ENCODE measurements at regions not wholly inside any gene's neighbourhood (a gene's known extent, or its start where the extent isn't known, plus 50 kb on each side); places are given as distances from the start of the nearest gene placed in this dataset.

DNA sequence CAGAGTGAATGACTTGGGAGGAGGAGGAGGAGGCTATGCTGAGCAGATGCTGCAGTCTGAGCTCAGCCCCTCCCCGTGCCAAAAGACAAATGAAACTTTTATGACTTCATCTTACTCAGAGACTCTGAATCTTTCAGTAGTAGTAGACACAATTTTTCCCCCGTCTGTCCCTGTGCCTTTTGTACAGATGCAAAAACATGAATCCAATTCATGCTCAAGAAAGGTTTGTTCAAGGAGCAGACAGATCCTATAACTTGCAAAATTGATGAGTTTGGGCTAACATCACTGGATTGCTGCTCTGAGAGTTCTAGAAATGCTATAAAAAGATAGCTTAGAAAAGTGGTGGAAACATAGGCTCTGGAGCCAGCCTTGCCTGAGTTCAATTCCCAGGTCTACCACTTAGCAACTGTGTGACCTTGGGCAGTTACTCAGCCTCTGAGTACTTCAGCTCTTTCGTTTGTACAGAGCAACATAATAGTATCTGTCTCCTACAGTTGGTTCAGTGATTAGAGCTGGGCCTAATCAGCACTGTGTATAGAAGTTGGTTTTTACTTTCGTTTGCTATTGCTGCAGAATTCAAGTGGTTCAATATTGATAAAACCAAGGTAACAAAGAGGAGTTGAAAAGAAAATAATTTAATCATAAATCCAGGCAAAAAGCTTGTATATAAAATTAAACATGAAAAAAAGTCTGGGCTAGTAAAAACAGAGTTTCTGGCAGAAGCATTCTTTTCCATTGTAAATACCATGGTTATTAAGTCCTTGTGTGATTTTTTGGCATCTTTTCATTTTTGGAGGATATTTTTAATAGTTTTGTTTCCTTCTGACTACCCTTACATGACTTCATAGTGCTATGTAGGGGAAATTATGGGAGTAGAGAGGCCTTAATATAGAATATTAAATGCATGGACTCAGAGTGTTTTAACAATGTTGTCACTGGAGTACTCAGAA lies 174.2 kb upstream of the ZNF32 start:
- TF ChIP-seq TCF7L2 (IDR thresholded peaks at IDR 0.05; ENCODE audit: low read depth, low read length): no peak
- TF ChIP-seq SIN3A (IDR thresholded peaks at IDR 0.05; ENCODE audit: borderline replicate concordance, insufficient read depth, low read depth, low read length): no peak
- TF ChIP-seq REST (IDR thresholded peaks at IDR 0.05; ENCODE audit: insufficient read depth in 1 of 2, low read depth in 2 of 2, low read length in 1 of 2): no peak
- H3K27me3 ChIP-seq (ENCODE audit: control insufficient read depth, insufficient read depth, low read length): peaks cover 4% of the 10 kb centered on the region
- ATAC-seq (no peak), DNase-seq (ENCODE audit: low read depth, low spot score) (no peak)
- ChIA-PET POLR2A (no interaction called here), CTCF (no interaction called here)
- H3K4me3 ChIP-seq (ENCODE audit: low read depth in 2 of 2, low read length in 2 of 2): no peak overlapping the region
- in situ Hi-C loops (cut with HindIII; ENCODE audit: low pct_unique_long_range_greater_than_20kb, low sequenced_read_pairs) (no loop called here), intact Hi-C loops (cut with micrococcal nuclease; ENCODE audit: unreplicated experiment) (no loop called here)
- BruUV-seq (replicated peaks): no TSS peak
- no peak overlapping the region for H3K27ac ChIP-seq (ENCODE audit: low read length)
- H3K36me3 ChIP-seq (ENCODE audit: control insufficient read depth, insufficient read depth, low read length): no peaks in the 10 kb centered on the region
- no peaks in the 10 kb centered on the region for H3K4me1 ChIP-seq (ENCODE audit: control insufficient read depth, insufficient read depth, low read length)
- H3K9me3 ChIP-seq (ENCODE audit: control insufficient read depth, insufficient read depth, low read depth, low read length): no peaks in the 10 kb centered on the region

DNA sequence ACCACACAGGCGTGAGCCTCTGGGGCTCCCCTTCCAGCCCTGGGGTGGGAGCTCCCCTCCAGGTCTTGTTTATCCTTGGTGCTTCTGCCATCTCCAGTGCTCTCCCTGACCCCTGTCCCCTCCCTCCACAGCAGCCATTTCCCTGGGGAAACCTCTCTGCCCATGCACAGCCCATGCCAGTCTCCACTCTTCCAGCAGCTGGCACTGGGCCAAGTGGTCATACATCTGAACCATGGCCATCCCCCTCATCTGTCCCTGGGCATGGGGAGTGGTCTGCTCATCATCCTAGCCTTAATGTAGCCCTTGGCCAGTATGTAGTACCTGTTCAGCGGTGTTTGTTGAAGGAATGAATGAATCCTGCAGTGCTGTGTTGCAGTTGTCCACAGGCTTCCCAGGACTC lies 172.4 kb upstream of the ZNF32 start:
- H3K27ac ChIP-seq (ENCODE audit: low read length): no peak overlapping the region
- ATAC-seq (no peak), DNase-seq (ENCODE audit: low read depth, low spot score) (no peak)
- intact Hi-C loops (cut with micrococcal nuclease; ENCODE audit: unreplicated experiment): no loop called here
- BruUV-seq (replicated peaks): no TSS peak
- no peaks in the 10 kb centered on the region for H3K4me1 ChIP-seq (ENCODE audit: control insufficient read depth, insufficient read depth, low read length)
- in situ Hi-C loops (cut with HindIII; ENCODE audit: low pct_unique_long_range_greater_than_20kb, low sequenced_read_pairs): no loop called here
- no peaks in the 10 kb centered on the region for H3K36me3 ChIP-seq (ENCODE audit: control insufficient read depth, insufficient read depth, low read length)
- no peaks in the 10 kb centered on the region for H3K9me3 ChIP-seq (ENCODE audit: control insufficient read depth, insufficient read depth, low read depth, low read length)
- CTCF ChIA-PET: no interaction called here
- POLR2A ChIA-PET: interaction anchor here (0.7 kb wide), 1 partner anchor 1586 kb away, joined by 3 read pairs; no protein-coding TSS in a partner anchor
- TF ChIP-seq CTCF (IDR thresholded peaks at IDR 0.05) (no peak), POLR2AphosphoS5 (IDR thresholded peaks at IDR 0.05; ENCODE audit: low read depth, low read length) (no peak), TCF7L2 (IDR thresholded peaks at IDR 0.05; ENCODE audit: low read depth, low read length) (no peak), SIN3A (IDR thresholded peaks at IDR 0.05; ENCODE audit: borderline replicate concordance, insufficient read depth, low read depth, low read length) (no peak), REST (IDR thresholded peaks at IDR 0.05; ENCODE audit: insufficient read depth in 1 of 2, low read depth in 2 of 2, low read length in 1 of 2) (no peak)
- H3K27me3 ChIP-seq (ENCODE audit: control insufficient read depth, insufficient read depth, low read length): no peaks in the 10 kb centered on the region
- H3K4me3 ChIP-seq (ENCODE audit: low read depth in 2 of 2, low read length in 2 of 2): no peak overlapping the region
